ENCODE measurements at regions not wholly inside any gene's neighbourhood (a gene's known extent, or its start where the extent isn't known, plus 50 kb on each side); places are given as distances from the start of the nearest gene placed in this dataset.

DNA sequence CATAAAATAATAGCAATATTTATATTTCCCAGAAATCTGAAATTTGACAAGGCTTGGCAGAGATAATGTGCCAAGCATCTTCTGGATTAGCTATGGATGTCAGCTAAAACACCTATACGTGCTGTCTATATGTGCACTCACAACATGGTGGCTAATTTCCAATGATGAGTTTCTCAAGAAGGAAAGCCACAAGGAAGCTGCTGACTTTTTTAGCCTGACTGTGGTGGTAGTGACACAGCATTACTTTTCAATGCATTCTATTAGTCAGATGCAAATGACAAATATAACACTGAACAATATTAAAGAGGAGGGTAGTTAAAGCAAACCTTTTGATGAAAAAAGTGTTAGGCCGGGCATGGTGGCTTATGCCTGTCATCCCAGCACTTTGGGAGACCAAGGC lies 101.7 kb upstream of the CCDC54 start:
- no peaks in the 10 kb centered on the region for H3K4me1 ChIP-seq (ENCODE audit: control insufficient read depth in 1 of 2, insufficient read depth in 1 of 2, low read depth in 1 of 2, low read length in 1 of 2)
- TF ChIP-seq, protein P1, sequence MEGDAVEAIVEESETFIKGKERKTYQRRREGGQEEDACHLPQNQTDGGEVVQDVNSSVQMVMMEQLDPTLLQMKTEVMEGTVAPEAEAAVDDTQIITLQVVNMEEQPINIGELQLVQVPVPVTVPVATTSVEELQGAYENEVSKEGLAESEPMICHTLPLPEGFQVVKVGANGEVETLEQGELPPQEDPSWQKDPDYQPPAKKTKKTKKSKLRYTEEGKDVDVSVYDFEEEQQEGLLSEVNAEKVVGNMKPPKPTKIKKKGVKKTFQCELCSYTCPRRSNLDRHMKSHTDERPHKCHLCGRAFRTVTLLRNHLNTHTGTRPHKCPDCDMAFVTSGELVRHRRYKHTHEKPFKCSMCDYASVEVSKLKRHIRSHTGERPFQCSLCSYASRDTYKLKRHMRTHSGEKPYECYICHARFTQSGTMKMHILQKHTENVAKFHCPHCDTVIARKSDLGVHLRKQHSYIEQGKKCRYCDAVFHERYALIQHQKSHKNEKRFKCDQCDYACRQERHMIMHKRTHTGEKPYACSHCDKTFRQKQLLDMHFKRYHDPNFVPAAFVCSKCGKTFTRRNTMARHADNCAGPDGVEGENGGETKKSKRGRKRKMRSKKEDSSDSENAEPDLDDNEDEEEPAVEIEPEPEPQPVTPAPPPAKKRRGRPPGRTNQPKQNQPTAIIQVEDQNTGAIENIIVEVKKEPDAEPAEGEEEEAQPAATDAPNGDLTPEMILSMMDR (IDR thresholded peaks at IDR 0.05): no peak
- H3K9me3 ChIP-seq: no peaks in the 10 kb centered on the region
- H3K4me3 ChIP-seq (ENCODE audit: low read depth in 1 of 2, low read length in 1 of 2): no peak overlapping the region
- H3K27ac ChIP-seq: no peak overlapping the region
- H3K36me3 ChIP-seq: no peaks in the 10 kb centered on the region
- H3K27me3 ChIP-seq: no peaks in the 10 kb centered on the region

DNA sequence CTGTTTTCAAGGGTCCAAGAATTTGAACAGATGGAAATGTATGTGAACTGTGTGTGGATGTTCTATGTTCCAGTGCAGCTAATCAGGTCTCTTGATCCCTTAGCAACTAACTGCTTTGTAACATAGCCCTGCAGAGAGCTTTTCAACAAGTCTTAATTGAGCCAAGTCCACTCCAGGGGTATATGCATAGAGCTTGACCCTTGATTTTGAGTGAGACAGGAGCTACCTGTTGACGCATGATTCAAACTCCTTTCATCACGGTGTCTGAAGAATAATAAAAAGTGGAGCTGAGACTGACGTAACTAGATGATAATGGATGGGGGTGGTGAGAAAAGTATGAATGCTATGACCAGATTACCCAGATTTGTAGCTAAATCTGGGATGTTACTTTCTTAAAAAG lies 93.3 kb upstream of the CCDC54 start:
- Histone ChIP-seq H3K4me3 (ENCODE audit: low read depth in 1 of 2, low read length in 1 of 2) (no peak overlapping the region), H3K4me1 (ENCODE audit: control insufficient read depth in 1 of 2, insufficient read depth in 1 of 2, low read depth in 1 of 2, low read length in 1 of 2) (no peaks in the 10 kb centered on the region), H3K36me3 (no peaks in the 10 kb centered on the region), H3K27me3 (no peaks in the 10 kb centered on the region), H3K27ac (no peak overlapping the region), H3K9me3 (no peaks in the 10 kb centered on the region)
- TF ChIP-seq, protein P1 (IDR thresholded peaks at IDR 0.05): no peak

DNA sequence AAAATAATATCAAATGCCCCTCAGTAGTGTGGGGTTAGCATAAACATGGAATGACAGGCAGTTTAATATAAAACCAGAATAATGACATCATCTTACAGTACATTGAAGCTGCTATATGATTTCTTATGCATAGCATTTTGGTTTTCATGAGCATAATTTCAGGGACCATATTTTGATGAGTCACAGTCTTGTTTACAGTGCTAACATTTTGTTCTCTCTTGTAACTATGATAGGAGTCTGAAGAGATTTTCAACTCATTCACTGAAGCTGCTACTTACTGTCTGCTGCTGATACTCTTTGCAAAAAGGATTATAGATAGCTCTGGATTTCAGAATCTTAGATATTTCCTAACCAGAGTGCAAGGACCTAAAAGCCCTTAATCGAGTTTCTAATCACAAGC lies 92.6 kb upstream of the CCDC54 start:
- Histone ChIP-seq H3K4me1 (ENCODE audit: control insufficient read depth in 1 of 2, insufficient read depth in 1 of 2, low read depth in 1 of 2, low read length in 1 of 2) (no peaks in the 10 kb centered on the region), H3K27ac (no peak overlapping the region), H3K36me3 (no peaks in the 10 kb centered on the region), H3K27me3 (no peaks in the 10 kb centered on the region), H3K4me3 (ENCODE audit: low read depth in 1 of 2, low read length in 1 of 2) (no peak overlapping the region), H3K9me3 (no peaks in the 10 kb centered on the region)
- TF ChIP-seq, protein P1 (IDR thresholded peaks at IDR 0.05): no peak

DNA sequence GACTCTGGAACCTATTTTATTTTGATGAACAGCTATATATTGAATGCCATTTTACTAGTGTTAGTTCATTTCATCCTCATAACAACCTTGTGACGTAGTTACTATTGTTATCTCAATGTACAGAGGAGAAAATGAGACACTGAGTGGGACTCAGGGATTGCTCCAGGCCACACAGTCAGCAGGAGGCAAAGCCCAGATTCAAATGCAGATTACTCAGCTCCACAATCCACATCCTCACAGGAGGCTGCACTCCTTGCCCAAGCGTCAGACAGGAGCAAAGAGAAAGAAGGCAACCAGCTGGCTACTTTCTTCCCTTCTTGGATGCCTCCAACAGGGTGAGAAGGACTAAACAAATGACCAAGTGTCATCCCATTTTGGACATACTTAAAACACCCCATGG lies 92.0 kb upstream of the CCDC54 start:
- H3K4me1 ChIP-seq (ENCODE audit: control insufficient read depth in 1 of 2, insufficient read depth in 1 of 2, low read depth in 1 of 2, low read length in 1 of 2): no peaks in the 10 kb centered on the region
- H3K27ac ChIP-seq: no peak overlapping the region
- H3K27me3 ChIP-seq: no peaks in the 10 kb centered on the region
- no peaks in the 10 kb centered on the region for H3K36me3 ChIP-seq
- H3K9me3 ChIP-seq: no peaks in the 10 kb centered on the region
- TF ChIP-seq, protein P1 (IDR thresholded peaks at IDR 0.05): no peak
- no peak overlapping the region for H3K4me3 ChIP-seq (ENCODE audit: low read depth in 1 of 2, low read length in 1 of 2)

DNA sequence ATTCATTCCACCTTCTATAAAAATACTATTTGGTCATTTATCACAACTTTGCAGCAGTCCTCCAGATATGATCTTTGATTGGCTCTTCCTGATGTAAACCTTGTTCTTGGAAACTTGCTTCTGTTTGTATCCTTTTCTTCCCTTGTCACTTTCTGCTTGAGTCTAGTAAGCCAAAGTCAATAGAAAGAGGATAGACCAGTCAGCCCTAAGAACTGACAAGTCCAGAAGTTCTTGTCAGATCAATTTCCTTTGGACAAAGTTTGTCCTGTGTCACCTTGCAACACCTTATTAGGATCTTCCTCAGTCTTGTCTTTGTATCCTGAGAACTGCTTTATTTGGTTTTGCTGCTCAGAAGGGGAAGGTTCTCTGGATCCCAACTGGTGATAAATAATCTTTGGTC lies 87.9 kb upstream of the CCDC54 start:
- no peaks in the 10 kb centered on the region for H3K9me3 ChIP-seq
- no peaks in the 10 kb centered on the region for H3K36me3 ChIP-seq
- H3K4me1 ChIP-seq (ENCODE audit: control insufficient read depth in 1 of 2, insufficient read depth in 1 of 2, low read depth in 1 of 2, low read length in 1 of 2): no peaks in the 10 kb centered on the region
- H3K4me3 ChIP-seq (ENCODE audit: low read depth in 1 of 2, low read length in 1 of 2): no peak overlapping the region
- H3K27me3 ChIP-seq: no peaks in the 10 kb centered on the region
- H3K27ac ChIP-seq: no peak overlapping the region
- TF ChIP-seq, protein P1 (IDR thresholded peaks at IDR 0.05): no peak

DNA sequence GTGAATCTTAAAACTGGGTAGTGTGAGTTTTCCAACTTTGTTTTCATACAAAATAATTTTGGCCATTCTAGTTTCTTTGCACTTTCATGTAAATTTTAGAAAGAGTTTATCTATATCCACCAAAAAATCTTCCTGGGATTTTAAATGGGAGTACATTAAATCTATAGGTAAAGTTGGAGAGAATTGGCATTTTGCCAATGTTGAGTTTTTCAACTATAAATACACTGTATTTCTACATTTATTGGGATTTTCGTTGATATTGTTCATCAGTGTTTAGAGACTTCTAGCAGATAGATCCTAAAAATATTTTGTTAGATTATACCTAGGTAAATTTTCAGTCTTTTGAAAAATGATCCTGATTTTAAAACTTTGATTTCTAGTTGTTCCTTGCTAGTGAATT lies 83.1 kb upstream of the CCDC54 start:
- H3K27me3 ChIP-seq: no peaks in the 10 kb centered on the region
- no peak overlapping the region for H3K4me3 ChIP-seq (ENCODE audit: low read depth in 1 of 2, low read length in 1 of 2)
- TF ChIP-seq, protein P1 (IDR thresholded peaks at IDR 0.05): no peak
- no peak overlapping the region for H3K27ac ChIP-seq
- no peaks in the 10 kb centered on the region for H3K36me3 ChIP-seq
- no peaks in the 10 kb centered on the region for H3K9me3 ChIP-seq
- no peaks in the 10 kb centered on the region for H3K4me1 ChIP-seq (ENCODE audit: control insufficient read depth in 1 of 2, insufficient read depth in 1 of 2, low read depth in 1 of 2, low read length in 1 of 2)

Measured in neutrophil (primary cell).